A549 (cell line): ENCODE measurements at regions not wholly inside any gene's neighbourhood (a gene's known extent, or its start where the extent isn't known, plus 50 kb on each side); places are given as distances from the start of the nearest gene placed in this dataset.

Experiments used
- BHLHE40 ChIP-seq: IDR thresholded peaks from 2 replicates; pipeline ENCODE4 v1.6.1; 2012; ENCODE audit warnings: low read depth, low read length, inconsistent platforms
- EP300 ChIP-seq, 2 experiments: fragments of >200 bp; sonication (Bioruptor Twin); formaldehyde crosslinking; IDR thresholded peaks; 2 replicates in 1 of 2; 3 replicates in 1 of 2; pipeline ENCODE4 v1.6.1; 2016 to 2017
- JUNB ChIP-seq: fragments of >200 bp; sonication (Bioruptor Twin); formaldehyde crosslinking; IDR thresholded peaks from 2 replicates; pipeline ENCODE4 v1.6.1; 2016
- KDM5A ChIP-seq: fragments of 200-600 bp; sonication (generic); IDR thresholded peaks from 2 replicates; pipeline ENCODE4 v1.6.1; 2016; ENCODE audit warnings: antibody characterized with exemption, mild to moderate bottlenecking
- USF2 ChIP-seq: fragments of 450-650 bp; IDR thresholded peaks from 2 replicates; pipeline ENCODE4 v1.6.1; 2014; ENCODE audit warnings: antibody characterized with exemption
- ZFP36 ChIP-seq: fragments of 450-650 bp; IDR thresholded peaks from 2 replicates; pipeline ENCODE4 v1.6.1; 2014; ENCODE audit warnings: borderline replicate concordance; ENCODE audit not compliant: partially characterized antibody
- TF ChIP-seq, protein P1 (sequence below): fragments of >200 bp; sonication (Bioruptor Twin); formaldehyde crosslinking; IDR thresholded peaks from 3 replicates; pipeline ENCODE4 v1.5.1; 2016
- TF ChIP-seq, protein P2 (sequence below): IDR thresholded peaks from 2 replicates; pipeline ENCODE4 v1.6.1; 2012

GRCh38 chr5:14009575-14009974 lies 65.1 kb upstream of the DNAH5 start:
- TF ChIP-seq, protein P1, sequence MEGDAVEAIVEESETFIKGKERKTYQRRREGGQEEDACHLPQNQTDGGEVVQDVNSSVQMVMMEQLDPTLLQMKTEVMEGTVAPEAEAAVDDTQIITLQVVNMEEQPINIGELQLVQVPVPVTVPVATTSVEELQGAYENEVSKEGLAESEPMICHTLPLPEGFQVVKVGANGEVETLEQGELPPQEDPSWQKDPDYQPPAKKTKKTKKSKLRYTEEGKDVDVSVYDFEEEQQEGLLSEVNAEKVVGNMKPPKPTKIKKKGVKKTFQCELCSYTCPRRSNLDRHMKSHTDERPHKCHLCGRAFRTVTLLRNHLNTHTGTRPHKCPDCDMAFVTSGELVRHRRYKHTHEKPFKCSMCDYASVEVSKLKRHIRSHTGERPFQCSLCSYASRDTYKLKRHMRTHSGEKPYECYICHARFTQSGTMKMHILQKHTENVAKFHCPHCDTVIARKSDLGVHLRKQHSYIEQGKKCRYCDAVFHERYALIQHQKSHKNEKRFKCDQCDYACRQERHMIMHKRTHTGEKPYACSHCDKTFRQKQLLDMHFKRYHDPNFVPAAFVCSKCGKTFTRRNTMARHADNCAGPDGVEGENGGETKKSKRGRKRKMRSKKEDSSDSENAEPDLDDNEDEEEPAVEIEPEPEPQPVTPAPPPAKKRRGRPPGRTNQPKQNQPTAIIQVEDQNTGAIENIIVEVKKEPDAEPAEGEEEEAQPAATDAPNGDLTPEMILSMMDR, result no peak
- TF ChIP-seq ZFP36, result no peak
- no peak for TF ChIP-seq EP300 (IDR thresholded peaks at IDR 0.05)
- no peak for TF ChIP-seq JUNB
- TF ChIP-seq, protein P2, sequence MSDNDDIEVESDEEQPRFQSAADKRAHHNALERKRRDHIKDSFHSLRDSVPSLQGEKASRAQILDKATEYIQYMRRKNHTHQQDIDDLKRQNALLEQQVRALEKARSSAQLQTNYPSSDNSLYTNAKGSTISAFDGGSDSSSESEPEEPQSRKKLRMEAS, result no peak
- no peak for TF ChIP-seq BHLHE40
- no peak for TF ChIP-seq KDM5A
- no peak for TF ChIP-seq USF2
